Neural cell (in vitro differentiated cells): ENCODE measurements at regions not wholly inside any gene's neighbourhood (a gene's known extent, or its start where the extent isn't known, plus 50 kb on each side); places are given as distances from the start of the nearest gene placed in this dataset.

Experiments used
- CTCF ChIP-seq: fragments of 450-650 bp; IDR thresholded peaks from 2 replicates; pipeline ENCODE4 v1.5.1; 2014; ENCODE audit warnings: antibody characterized with exemption, mild to moderate bottlenecking, moderate library complexity; ENCODE audit not compliant: poor library complexity, severe bottlenecking
- EP300 ChIP-seq: fragments of 450-650 bp; conservative IDR thresholded peaks from 2 replicates; pipeline ENCODE4 v1.6.1; 2014; ENCODE audit warnings: antibody characterized with exemption, mild to moderate bottlenecking, moderate library complexity; ENCODE audit not compliant: poor library complexity, severe bottlenecking
- EZH2 ChIP-seq: fragments of 200-600, 300-800 bp; shearing (Covaris generic), sonication (generic); IDR thresholded peaks from 2 replicates; pipeline ENCODE4 v1.6.1; 2014; ENCODE audit warnings: antibody characterized with exemption, low read length, borderline replicate concordance, mild to moderate bottlenecking; ENCODE audit not compliant: insufficient read depth, poor library complexity, severe bottlenecking
- POLR2AphosphoS5 ChIP-seq: IDR thresholded peaks from 2 replicates; pipeline ENCODE4 v1.6.1; 2012
- TAF1 ChIP-seq: IDR thresholded peaks from 2 replicates; pipeline ENCODE4 v1.6.1; 2012; ENCODE audit warnings: low read depth
- TF ChIP-seq, protein P1 (sequence below): IDR thresholded peaks from 2 replicates; pipeline ENCODE4 v1.6.1; 2012; ENCODE audit warnings: borderline replicate concordance

DNA sequence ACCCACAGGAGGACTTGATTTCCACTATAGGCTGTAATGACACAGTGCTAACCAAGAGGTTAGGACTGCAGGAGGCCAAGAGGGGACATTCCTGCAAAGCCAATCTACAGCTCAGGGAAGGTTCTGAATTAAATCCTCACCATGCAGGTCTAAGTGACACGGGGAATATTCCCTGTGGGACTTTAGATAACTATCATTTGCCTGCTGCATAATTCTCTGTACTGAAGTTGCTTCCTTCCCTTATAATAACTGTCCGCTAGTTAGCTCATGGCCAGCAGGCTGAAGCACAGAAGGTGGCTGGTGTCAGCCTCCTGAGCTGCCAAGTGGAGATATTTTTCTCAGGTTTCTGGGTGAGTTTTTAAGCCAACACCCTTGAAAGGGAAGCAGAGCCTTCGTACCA lies 74.6 kb upstream of the SOX9 start:
- no peak for TF ChIP-seq TAF1
- TF ChIP-seq, protein P1, sequence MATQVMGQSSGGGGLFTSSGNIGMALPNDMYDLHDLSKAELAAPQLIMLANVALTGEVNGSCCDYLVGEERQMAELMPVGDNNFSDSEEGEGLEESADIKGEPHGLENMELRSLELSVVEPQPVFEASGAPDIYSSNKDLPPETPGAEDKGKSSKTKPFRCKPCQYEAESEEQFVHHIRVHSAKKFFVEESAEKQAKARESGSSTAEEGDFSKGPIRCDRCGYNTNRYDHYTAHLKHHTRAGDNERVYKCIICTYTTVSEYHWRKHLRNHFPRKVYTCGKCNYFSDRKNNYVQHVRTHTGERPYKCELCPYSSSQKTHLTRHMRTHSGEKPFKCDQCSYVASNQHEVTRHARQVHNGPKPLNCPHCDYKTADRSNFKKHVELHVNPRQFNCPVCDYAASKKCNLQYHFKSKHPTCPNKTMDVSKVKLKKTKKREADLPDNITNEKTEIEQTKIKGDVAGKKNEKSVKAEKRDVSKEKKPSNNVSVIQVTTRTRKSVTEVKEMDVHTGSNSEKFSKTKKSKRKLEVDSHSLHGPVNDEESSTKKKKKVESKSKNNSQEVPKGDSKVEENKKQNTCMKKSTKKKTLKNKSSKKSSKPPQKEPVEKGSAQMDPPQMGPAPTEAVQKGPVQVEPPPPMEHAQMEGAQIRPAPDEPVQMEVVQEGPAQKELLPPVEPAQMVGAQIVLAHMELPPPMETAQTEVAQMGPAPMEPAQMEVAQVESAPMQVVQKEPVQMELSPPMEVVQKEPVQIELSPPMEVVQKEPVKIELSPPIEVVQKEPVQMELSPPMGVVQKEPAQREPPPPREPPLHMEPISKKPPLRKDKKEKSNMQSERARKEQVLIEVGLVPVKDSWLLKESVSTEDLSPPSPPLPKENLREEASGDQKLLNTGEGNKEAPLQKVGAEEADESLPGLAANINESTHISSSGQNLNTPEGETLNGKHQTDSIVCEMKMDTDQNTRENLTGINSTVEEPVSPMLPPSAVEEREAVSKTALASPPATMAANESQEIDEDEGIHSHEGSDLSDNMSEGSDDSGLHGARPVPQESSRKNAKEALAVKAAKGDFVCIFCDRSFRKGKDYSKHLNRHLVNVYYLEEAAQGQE: no peak
- no peak for TF ChIP-seq CTCF
- TF ChIP-seq EZH2: no peak
- no peak for TF ChIP-seq POLR2AphosphoS5
- TF ChIP-seq EP300: no peak
